ENCODE measurements at regions not wholly inside any gene's neighbourhood (a gene's known extent, or its start where the extent isn't known, plus 50 kb on each side); places are given as distances from the start of the nearest gene placed in this dataset.

DNA sequence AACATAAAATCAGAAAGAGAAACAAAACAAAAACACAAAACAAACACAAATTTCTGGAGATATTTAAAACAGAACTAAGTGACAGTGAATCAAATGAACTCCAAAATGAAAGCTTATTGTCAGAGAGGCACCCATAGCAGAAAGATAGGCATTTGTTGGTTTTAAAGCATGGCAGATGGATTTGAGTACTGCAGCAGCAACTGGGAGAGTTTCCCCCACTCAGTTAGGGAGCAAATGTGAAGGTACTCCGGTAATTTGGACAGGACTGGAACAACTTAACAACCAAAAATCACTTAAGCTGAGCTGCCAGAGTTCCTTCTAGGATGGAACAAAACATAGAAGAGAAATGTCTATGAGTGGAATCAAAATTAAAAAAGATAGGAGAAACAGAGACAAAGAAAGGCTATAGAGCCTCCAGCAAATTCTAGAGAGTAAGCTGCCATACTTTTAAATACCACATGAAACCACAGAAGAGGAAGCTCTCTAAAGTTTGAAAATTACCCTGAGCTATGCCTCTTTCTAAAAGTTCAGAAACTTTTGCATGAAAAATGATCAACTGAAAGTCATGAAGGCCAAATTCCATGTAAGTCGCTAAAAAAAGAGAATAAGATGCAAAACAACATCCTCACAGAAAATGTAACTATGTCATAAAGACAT, 1248.3 kb upstream of the USP15 start:
- DNase-seq (ENCODE audit: low read depth in 2 of 2), result no peak

GRCh38 chr12:61018571-61018970, 1241.6 kb upstream of the USP15 start:
- no peak for DNase-seq (ENCODE audit: low read depth in 2 of 2)

DNA sequence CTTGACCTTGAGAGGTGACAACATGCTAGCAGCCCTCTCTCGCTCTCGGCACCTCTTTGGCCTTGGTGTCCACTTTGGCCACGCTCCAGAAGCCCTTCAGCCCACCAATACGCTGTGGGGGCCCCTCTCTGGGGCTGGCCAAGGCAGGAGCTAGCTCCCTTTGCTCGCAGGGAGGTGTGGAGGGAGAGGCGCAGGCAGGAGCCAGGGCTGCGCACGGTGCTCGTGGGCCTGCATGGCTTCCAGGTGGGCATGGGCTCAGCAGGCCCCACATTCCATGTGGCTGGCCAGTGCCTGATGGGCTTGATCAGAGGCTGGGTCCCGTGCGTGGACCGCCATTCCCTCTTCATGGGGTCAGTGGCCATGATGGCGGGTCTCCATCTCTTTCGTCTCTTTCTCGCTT, 1237.0 kb upstream of the USP15 start:
- DNase-seq (ENCODE audit: low read depth in 2 of 2), result no peak

DNA sequence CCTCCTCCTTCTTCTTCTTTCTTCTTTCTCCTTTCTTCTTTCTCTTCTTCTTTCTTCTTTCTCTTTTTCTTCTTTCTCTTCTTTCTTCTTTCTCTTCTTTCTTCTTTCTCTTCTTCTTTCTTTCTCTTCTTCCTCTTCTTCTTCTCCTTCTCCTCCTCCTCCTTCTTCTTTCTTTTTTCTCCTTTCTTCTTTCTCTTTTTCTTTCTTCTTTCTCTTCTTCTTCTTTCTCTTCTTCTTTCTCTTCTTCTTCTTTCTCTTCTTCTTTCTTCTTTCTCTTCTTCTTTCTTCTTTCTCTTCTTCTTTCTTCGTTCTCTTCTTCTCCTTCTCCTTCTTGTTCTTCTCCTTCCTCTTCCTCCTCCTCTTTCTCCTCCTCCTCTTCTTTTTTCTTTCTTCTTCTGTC, 1230.7 kb upstream of the USP15 start:
- no peak for DNase-seq (ENCODE audit: low read depth in 2 of 2)

DNA sequence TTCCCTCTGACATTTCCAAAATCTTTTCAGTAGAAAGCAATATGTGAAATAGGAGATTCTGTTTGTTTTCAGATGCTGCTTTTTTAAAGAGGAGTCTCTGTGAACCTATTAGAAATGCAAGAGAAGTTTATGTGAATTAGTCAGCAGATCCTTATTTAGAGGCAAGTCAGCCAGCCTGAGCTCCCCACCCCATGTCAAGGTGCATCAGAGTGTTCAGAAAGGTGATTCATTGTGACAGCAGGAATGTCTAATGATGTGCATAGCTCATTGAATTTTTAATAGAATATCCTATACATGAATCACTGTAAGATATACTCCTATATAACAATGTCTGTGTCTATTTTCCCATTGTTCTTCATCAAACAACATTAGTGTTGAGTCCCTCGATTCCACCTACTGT, 1222.4 kb upstream of the USP15 start:
- no peak for DNase-seq (ENCODE audit: low read depth in 2 of 2)

DNA sequence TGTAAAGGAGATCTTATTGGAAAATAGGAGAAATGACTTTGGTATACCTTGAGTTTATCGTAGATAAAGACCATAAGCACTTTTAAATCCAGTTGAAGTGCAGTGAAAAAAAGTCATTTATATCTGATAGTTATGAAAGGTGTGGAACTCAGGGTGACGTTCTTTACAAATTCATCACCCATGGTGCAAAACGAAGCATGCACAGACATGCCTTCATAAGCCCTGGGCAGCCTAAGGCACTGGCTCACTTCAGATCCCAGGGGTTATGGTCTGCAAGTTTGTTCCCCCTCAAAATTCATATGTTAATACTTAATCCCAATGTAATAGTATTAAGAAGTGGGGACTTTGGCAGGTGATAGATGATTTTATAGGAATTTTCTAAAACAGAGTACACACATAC, 1216.4 kb upstream of the USP15 start:
- no peak for DNase-seq (ENCODE audit: low read depth in 2 of 2)

- DNase-seq (ENCODE audit: low read depth in 2 of 2), result no peak
These were observed 1215.4 kb upstream of the USP15 start for GRCh38 chr12:61044766-61045165.

GRCh38 chr12:61070640-61071414, 1189.4 kb upstream of the USP15 start:
- DNase-seq (ENCODE audit: low read depth in 2 of 2), result no peak

GRCh38 chr12:61072717-61073116, 1187.5 kb upstream of the USP15 start:
- DNase-seq (ENCODE audit: low read depth in 2 of 2), result no peak

- DNase-seq (ENCODE audit: low read depth in 2 of 2), result no peak
These were observed 1165.1 kb upstream of the USP15 start for GRCh38 chr12:61095111-61095510.

DNA sequence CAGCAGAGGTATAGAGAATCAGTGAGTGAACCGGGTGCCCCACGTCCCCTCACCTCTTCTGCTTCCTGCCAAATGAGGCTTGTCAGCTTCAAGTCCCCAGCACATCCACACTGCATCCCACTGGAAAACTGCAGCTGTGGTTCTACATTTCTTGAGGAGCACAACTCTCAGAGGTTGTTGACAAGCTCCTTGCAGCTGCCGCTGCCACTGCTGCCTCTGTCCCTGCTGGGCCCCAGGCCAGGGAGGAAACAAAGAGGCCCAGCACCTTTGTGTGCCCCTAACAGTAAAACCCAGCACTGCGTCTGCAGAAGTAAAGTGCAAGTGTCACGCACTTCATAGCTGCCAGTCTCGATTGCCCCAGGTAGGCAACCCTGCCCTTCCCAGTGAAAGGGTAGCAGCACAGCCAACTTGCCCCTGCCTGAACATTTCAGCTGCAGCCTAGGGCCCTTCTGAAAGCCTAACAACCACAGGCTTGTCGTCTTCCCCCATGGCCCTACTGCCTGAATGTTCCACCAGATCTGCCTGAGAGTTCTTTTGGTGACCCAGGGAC, 1162.1 kb upstream of the USP15 start:
- no peak for DNase-seq (ENCODE audit: low read depth in 2 of 2)

- DNase-seq (ENCODE audit: low read depth in 2 of 2), result no peak
These were observed 1153.1 kb upstream of the USP15 start for GRCh38 chr12:61107118-61107517.

GRCh38 chr12:61111218-61111617, 1149.0 kb upstream of the USP15 start:
- DNase-seq (ENCODE audit: low read depth in 2 of 2), result no peak

- no peak for DNase-seq (ENCODE audit: low read depth in 2 of 2)
These were observed 1122.4 kb upstream of the USP15 start for GRCh38 chr12:61137677-61138414.

- no peak for DNase-seq (ENCODE audit: low read depth in 2 of 2)
These were observed 1121.8 kb upstream of the USP15 start for GRCh38 chr12:61138415-61138759.

- DNase-seq (ENCODE audit: low read depth in 2 of 2), result no peak
These were observed 1098.2 kb upstream of the USP15 start for GRCh38 chr12:61161961-61162360.

GRCh38 chr12:61188801-61189595, 1071.2 kb upstream of the USP15 start:
- no peak for DNase-seq (ENCODE audit: low read depth in 2 of 2)

DNA sequence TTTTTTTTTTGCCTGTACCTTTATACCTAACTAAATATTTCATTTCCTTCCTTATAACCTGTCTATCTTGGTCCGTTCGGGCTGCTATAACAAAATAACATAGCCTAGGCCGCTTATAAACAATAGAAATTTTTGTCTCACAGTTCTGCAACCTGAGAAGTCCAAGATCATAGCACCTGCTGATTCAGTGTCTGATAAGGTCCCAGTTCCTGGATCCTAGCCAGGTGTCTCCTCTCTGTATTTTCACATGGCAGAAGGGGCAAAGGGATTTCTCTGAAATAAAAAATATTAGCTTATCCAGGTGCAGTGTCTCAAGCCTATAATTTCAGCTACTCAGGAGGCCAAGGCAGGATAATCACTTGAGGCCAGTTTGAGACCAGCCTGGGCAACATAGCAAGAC, 1046.6 kb upstream of the USP15 start:
- no peak for DNase-seq (ENCODE audit: low read depth in 2 of 2)

DNA sequence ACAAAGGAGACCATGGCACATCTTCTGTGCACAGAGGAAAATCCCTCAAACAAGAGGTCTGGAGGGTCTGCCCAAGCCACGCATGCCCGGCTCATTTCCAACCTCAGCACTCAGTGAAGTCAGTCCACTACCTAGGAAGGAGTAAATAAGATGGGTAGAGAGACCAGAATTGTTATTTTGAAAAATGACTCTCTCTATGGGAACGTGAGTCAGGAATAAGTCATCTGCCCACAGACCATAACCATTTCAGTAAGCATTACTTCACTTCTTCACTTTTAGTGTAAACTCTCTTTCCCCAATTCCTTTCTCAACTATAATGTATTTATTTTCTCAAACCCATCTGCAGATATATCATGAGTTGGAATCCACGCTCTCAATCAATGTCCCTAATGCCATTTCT, 1039.9 kb upstream of the USP15 start:
- no peak for DNase-seq (ENCODE audit: low read depth in 2 of 2)

- DNase-seq (ENCODE audit: low read depth in 2 of 2), result no peak
These were observed 1028.2 kb upstream of the USP15 start for GRCh38 chr12:61232040-61232439.

DNA sequence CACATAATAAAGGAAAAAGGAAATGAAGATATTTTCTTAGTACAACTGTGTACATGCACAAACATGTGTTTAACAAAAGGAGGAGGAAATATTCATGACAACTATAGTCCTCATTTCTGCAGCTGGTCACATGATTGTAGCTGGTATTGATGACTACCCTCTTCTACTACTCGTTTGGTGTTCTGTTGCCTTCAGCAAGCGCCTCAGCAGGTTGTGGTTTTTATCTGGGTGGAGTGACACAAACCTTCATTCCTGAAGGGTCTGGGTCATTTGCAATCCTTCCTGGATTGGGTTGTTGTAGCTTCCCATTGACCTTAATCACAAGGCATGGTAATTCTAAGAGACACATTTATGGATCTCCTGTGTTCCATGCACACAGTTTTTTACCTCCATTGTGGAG, 1009.9 kb upstream of the USP15 start:
- DNase-seq (ENCODE audit: low read depth in 2 of 2), result no peak

DNA sequence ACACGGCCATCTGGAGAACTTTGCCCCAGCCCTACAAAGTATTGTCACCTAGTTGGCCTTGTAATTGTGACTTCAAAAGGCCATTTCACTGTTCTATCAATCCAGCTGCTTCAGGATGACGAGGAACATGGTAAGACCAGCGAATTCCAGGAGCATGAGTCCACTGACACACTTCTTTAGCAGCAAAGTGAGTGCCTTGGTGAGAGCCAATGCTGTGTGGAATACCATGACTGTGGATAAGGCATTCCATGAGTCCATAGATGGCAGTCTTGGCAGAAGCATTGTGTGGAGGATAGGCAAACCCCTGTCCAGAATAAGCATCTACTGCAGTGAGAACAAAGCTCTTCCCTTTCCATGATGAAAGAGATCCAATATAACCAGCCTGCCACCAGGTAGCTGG, 1009.1 kb upstream of the USP15 start:
- DNase-seq (ENCODE audit: low read depth in 2 of 2), result no peak

All from fibroblast of skin of left quadriceps (primary cell).